HCT116 (cell line): ENCODE measurements at regions not wholly inside any gene's neighbourhood (a gene's known extent, or its start where the extent isn't known, plus 50 kb on each side); places are given as distances from the start of the nearest gene placed in this dataset.

Source experiments
- ATAC-seq: fragments of 200-7000 bp; cut with Tn5 transposase; 2 replicates; pipeline ENCODE4 v1.9.1; 2020; ENCODE audit warnings: mild to moderate bottlenecking, moderate library complexity
- BruUV-seq: library from RNA; stranded (reverse); fragments of 400-500 nt; replicated peaks from 2 replicates; lab custom pipeline; 2021; lab: Mats Ljungman, UMichigan
- CTCF ChIA-PET: fragments of 300-600 bp; sonication (Branson Sonifier 250); formaldehyde crosslinking; loops from one replicate; lab custom pipeline; 2021; ENCODE audit warnings: antibody characterized with exemption; lab: Charles Lee
- POLR2A ChIA-PET: fragments of 300-600, 350-600 bp; sonication (Branson Sonifier 250); formaldehyde crosslinking; loops from one replicate; lab custom pipeline; 2021; ENCODE audit warnings: antibody characterized with exemption; lab: Charles Lee
- RAD21 ChIA-PET, 2 experiments: fragments of 300-600 bp; sonication (Branson Sonifier 250); formaldehyde crosslinking; loops; one replicate each; lab custom pipeline; 2023; ENCODE audit warnings: low total read pairs in 2 of 2; ENCODE audit not compliant: uncharacterized antibody in 2 of 2, unreplicated experiment in 2 of 2, low non-redundant PET in 1 of 2; lab: Charles Lee
- DNase-seq: peaks from one replicate; pipeline ENCODE4 v3.0.0-alpha.2; 2010; ENCODE audit warnings: low read depth, low spot score
- H2AFZ ChIP-seq: fragments of 200-600 bp; shearing (Covaris generic), sonication (generic); 2 replicates; pipeline ENCODE4 v1.6.1; 2017; ENCODE audit warnings: low read depth, mixed run types, mixed read lengths, antibody characterized with exemption, low read length; ENCODE audit not compliant: poor library complexity, severe bottlenecking
- H3K27ac ChIP-seq: 2 replicates; pipeline ENCODE4 v1.5.1; 2012; ENCODE audit warnings: low read depth, low read length
- H3K27me3 ChIP-seq: fragments of 200-600 bp; sonication (generic); 2 replicates; pipeline ENCODE4 v1.6.1; 2016; ENCODE audit warnings: mixed run types, low read length, mixed read lengths; ENCODE audit not compliant: insufficient read depth
- H3K36me3 ChIP-seq, 2 experiments: fragments of 200-500 bp in 1 of 2; fragments of 200-600 bp in 1 of 2; sonication (Bioruptor generic) in 1 of 2; sonication (generic) in 1 of 2; 2 replicates each; pipeline versions ENCODE4 v1.5.1 to v1.6.1; 2014 to 2016; ENCODE audit warnings: low read length in 2 of 2, inconsistent platforms in 1 of 2, mixed read lengths in 1 of 2, mixed run types in 1 of 2; ENCODE audit not compliant: insufficient read depth in 2 of 2, control insufficient read depth in 1 of 2
- H3K4me1 ChIP-seq, 2 experiments: fragments of 200-600 bp in 1 of 2; sonication (generic) in 1 of 2; 2 replicates each; pipeline versions ENCODE4 v1.5.1 to v1.6.1; 2012 to 2017; ENCODE audit warnings: low read length in 2 of 2, inconsistent platforms in 1 of 2, mild to moderate bottlenecking in 1 of 2, mixed read lengths in 1 of 2, mixed run types in 1 of 2, moderate library complexity in 1 of 2; ENCODE audit not compliant: insufficient read depth in 2 of 2, control insufficient read depth in 1 of 2
- H3K4me2 ChIP-seq: fragments of 200-600 bp; sonication (generic); 2 replicates; pipeline ENCODE4 v1.6.1; 2017; ENCODE audit warnings: mixed run types, low read length, mixed read lengths
- H3K4me3 ChIP-seq, 2 experiments: fragments of 200-600 bp in 1 of 2; sonication (generic) in 1 of 2; replicated peaks in 1 of 2; 2 replicates each; pipeline ENCODE4 v1.5.1; 2011 to 2016; ENCODE audit warnings: low read length in 2 of 2, control low read depth in 1 of 2, low read depth in 1 of 2, mild to moderate bottlenecking in 1 of 2, mixed read lengths in 1 of 2, mixed run types in 1 of 2
- H3K79me2 ChIP-seq: fragments of 200-600 bp; sonication (generic); 2 replicates; pipeline ENCODE4 v1.6.1; 2017; ENCODE audit warnings: mild to moderate bottlenecking, mixed run types, low read length, moderate library complexity, mixed read lengths; ENCODE audit not compliant: insufficient read depth
- H3K9ac ChIP-seq: fragments of 200-600 bp; sonication (generic); 2 replicates; pipeline ENCODE4 v1.6.1; 2016; ENCODE audit warnings: low read length, mixed read lengths
- H3K9me2 ChIP-seq: fragments of 200-600 bp; sonication (generic), shearing (Covaris generic); 2 replicates; pipeline ENCODE4 v1.6.1; 2017; ENCODE audit warnings: mixed run types, mild to moderate bottlenecking, moderate library complexity; ENCODE audit not compliant: insufficient read depth
- H3K9me3 ChIP-seq, 2 experiments: fragments of 200-500 bp in 1 of 2; fragments of 200-600 bp in 1 of 2; sonication (Bioruptor generic) in 1 of 2; sonication (generic) in 1 of 2; 2 replicates each; pipeline ENCODE4 v1.6.1; 2014 to 2017; ENCODE audit warnings: low read length in 2 of 2, mixed read lengths in 2 of 2, inconsistent platforms in 1 of 2, low read depth in 1 of 2, mild to moderate bottlenecking in 1 of 2, mixed run types in 1 of 2, moderate library complexity in 1 of 2; ENCODE audit not compliant: control insufficient read depth in 1 of 2, insufficient read depth in 1 of 2
- H4K20me1 ChIP-seq: fragments of 200-600 bp; sonication (generic), shearing (Covaris generic); 2 replicates; pipeline ENCODE4 v1.6.1; 2017; ENCODE audit warnings: mixed run types, mild to moderate bottlenecking, moderate library complexity; ENCODE audit not compliant: insufficient read depth
- CBX3 ChIP-seq: IDR thresholded peaks from 2 replicates; pipeline ENCODE4 v1.6.1; 2012; ENCODE audit warnings: low read depth
- CEBPB ChIP-seq: IDR thresholded peaks from 2 replicates; pipeline ENCODE4 v1.6.1; 2012; ENCODE audit warnings: low read depth
- CTCF ChIP-seq, 3 experiments: fragments of 200-600 bp in 1 of 3; sonication (generic) in 1 of 3; IDR thresholded peaks in 2 of 3; conservative IDR thresholded peaks in 1 of 3; 2 replicates each; pipeline ENCODE4 v1.5.1; 2012 to 2017; ENCODE audit warnings: low read depth in 2 of 3, low read length in 2 of 3, antibody characterized with exemption in 1 of 3, borderline replicate concordance in 1 of 3, control low read depth in 1 of 3, mild to moderate bottlenecking in 1 of 3, mixed read lengths in 1 of 3, mixed run types in 1 of 3, moderate library complexity in 1 of 3; ENCODE audit not compliant: insufficient read depth in 1 of 3
- EZH2 ChIP-seq: fragments of 200-600 bp; sonication (generic); IDR thresholded peaks from 2 replicates; pipeline ENCODE4 v1.6.1; 2017; ENCODE audit warnings: antibody characterized with exemption, mixed run types
- EZH2phosphoT487 ChIP-seq: fragments of 200-600 bp; IDR thresholded peaks from 2 replicates; pipeline ENCODE4 v1.6.1; 2018; ENCODE audit warnings: antibody characterized with exemption, borderline replicate concordance
- FOSL1 ChIP-seq: IDR thresholded peaks from 2 replicates; pipeline ENCODE4 v1.6.1; 2012; ENCODE audit warnings: low read depth
- JUND ChIP-seq: IDR thresholded peaks from 2 replicates; pipeline ENCODE4 v1.6.1; 2012
- POLR2A ChIP-seq: IDR thresholded peaks from 2 replicates; pipeline ENCODE4 v1.7.0; 2011; ENCODE audit warnings: borderline replicate concordance; ENCODE audit not compliant: insufficient read depth, insufficient read length; ENCODE audit errors: extremely low read depth
- POLR2AphosphoS5 ChIP-seq: IDR thresholded peaks from 2 replicates; pipeline ENCODE4 v1.6.1; 2011; ENCODE audit warnings: mild to moderate bottlenecking, low read depth, low read length, moderate library complexity
- RAD21 ChIP-seq: IDR thresholded peaks from 2 replicates; pipeline ENCODE4 v1.6.1; 2012; ENCODE audit warnings: low read depth, mild to moderate bottlenecking
- SIN3A ChIP-seq: IDR thresholded peaks from 2 replicates; pipeline ENCODE4 v1.6.1; 2012; ENCODE audit warnings: low read depth
- SP1 ChIP-seq: IDR thresholded peaks from 2 replicates; pipeline ENCODE4 v1.6.1; 2012; ENCODE audit warnings: low read depth
- SRF ChIP-seq: IDR thresholded peaks from 2 replicates; pipeline ENCODE4 v1.6.1; 2012; ENCODE audit warnings: low read depth
- TCF7L2 ChIP-seq: IDR thresholded peaks from 2 replicates; pipeline ENCODE4 v1.7.0; 2011; ENCODE audit warnings: borderline replicate concordance, inconsistent platforms; ENCODE audit not compliant: insufficient read depth, insufficient read length; ENCODE audit errors: extremely low read depth
- ZBTB33 ChIP-seq: IDR thresholded peaks from 2 replicates; pipeline ENCODE4 v1.6.1; 2011; ENCODE audit warnings: mild to moderate bottlenecking, low read length, moderate library complexity; ENCODE audit not compliant: insufficient replicate concordance; ENCODE audit errors: extremely low read depth
- ZNF274 ChIP-seq: fragments of 200-500 bp; sonication (Bioruptor generic); IDR thresholded peaks from 2 replicates; pipeline ENCODE4 v1.6.1; 2014; ENCODE audit warnings: mild to moderate bottlenecking, low read depth, low read length, inconsistent platforms
- intact Hi-C: fragments of 100-400 bp; cut with micrococcal nuclease; formaldehyde crosslinking; loops from 2 replicates; pipeline ENCODE4 v1.10.0; 2022

- Histone ChIP-seq H3K27me3 (no peaks in the 10 kb centered on the region), H4K20me1 (no peaks in the 10 kb centered on the region), H3K9me2 (no peaks in the 10 kb centered on the region), H3K4me1 (no peaks in the 10 kb centered on the region), H3K9ac (no peak overlapping the region), H3K27ac (no peak overlapping the region), H3K4me3 (no peak overlapping the region), H3K36me3 (no peaks in the 10 kb centered on the region), H3K4me2 (no peak overlapping the region), H3K79me2 (no peaks in the 10 kb centered on the region), H2AFZ (no peak overlapping the region), H3K9me3 (no peaks in the 10 kb centered on the region)
- BruUV-seq, result no TSS peak
- no peak for ATAC-seq
- no peak for DNase-seq
- TF ChIP-seq CTCF (IDR thresholded peaks at IDR 0.05 in 2 of 3, conservative IDR thresholded peaks at IDR 0.05 in 1 of 3; ENCODE audit: borderline replicate concordance in 1 of 3, insufficient read depth in 1 of 3, low read depth in 2 of 3, low read length in 2 of 3) (0 out of 6 replicates have a peak, but pooled peaks of 1 of the 3 experiments have one; percentile 12), EZH2phosphoT487 (no peak), POLR2AphosphoS5 (no peak), TCF7L2 (no peak), SP1 (no peak)
- intact Hi-C loops, result no loop called here
- ChIA-PET CTCF (no interaction called here), POLR2A (no interaction called here), RAD21 (no interaction called here)
These were observed 103.8 kb downstream of the RNASET2 start for GRCh38 chr6:166852451-166852975.

GRCh38 chr6:166851911-166852310 lies 104.4 kb downstream of the RNASET2 start:
- no peaks in the 10 kb centered on the region for H3K79me2 ChIP-seq
- RAD21 ChIA-PET, result no interaction called here
- no TSS peak for BruUV-seq
- no peak for DNase-seq
- POLR2A ChIA-PET, result no interaction called here
- ATAC-seq, result no peak
- no peak overlapping the region for H3K27ac ChIP-seq
- no peaks in the 10 kb centered on the region for H3K27me3 ChIP-seq
- no peaks in the 10 kb centered on the region for H3K9me3 ChIP-seq
- no peaks in the 10 kb centered on the region for H3K9me2 ChIP-seq
- no peaks in the 10 kb centered on the region for H4K20me1 ChIP-seq
- H3K4me1 ChIP-seq, result no peaks in the 10 kb centered on the region
- CTCF ChIA-PET, result no interaction called here
- no peak overlapping the region for H3K4me3 ChIP-seq
- H3K36me3 ChIP-seq, result no peaks in the 10 kb centered on the region
- H2AFZ ChIP-seq, result no peak overlapping the region
- no peak overlapping the region for H3K9ac ChIP-seq
- intact Hi-C loops, result no loop called here
- H3K4me2 ChIP-seq, result no peak overlapping the region
- no peak for TF ChIP-seq CEBPB
- no peak for TF ChIP-seq RAD21
- TF ChIP-seq CTCF (IDR thresholded peaks at IDR 0.05 in 2 of 3, conservative IDR thresholded peaks at IDR 0.05 in 1 of 3; ENCODE audit: borderline replicate concordance in 1 of 3, insufficient read depth in 1 of 3, low read depth in 2 of 3, low read length in 2 of 3), result no peak
- TF ChIP-seq JUND, result no peak
- no peak for TF ChIP-seq FOSL1
- TF ChIP-seq ZNF274, result no peak
- no peak for TF ChIP-seq POLR2A
- TF ChIP-seq EZH2, result no peak
- TF ChIP-seq SIN3A, result no peak
- no peak for TF ChIP-seq SRF
- TF ChIP-seq ZBTB33, result no peak
- no peak for TF ChIP-seq CBX3
